Nephron progenitor cell (in vitro differentiated cells): ENCODE measurements at regions not wholly inside any gene's neighbourhood (a gene's known extent, or its start where the extent isn't known, plus 50 kb on each side); places are given as distances from the start of the nearest gene placed in this dataset.

Experiments
- DNase-seq: peaks from one replicate; pipeline ENCODE4 v3.0.0; 2021
- H3K27ac Mint-ChIP-seq: 2 replicates; pipeline ENCODE4 v1.8.0; 2021; ENCODE audit warnings: mild to moderate bottlenecking, moderate library complexity, mixed read lengths
- H3K27me3 Mint-ChIP-seq: 2 replicates; pipeline ENCODE4 v1.8.0; 2021; ENCODE audit warnings: mild to moderate bottlenecking, low read depth, mixed read lengths; ENCODE audit not compliant: poor library complexity
- H3K36me3 Mint-ChIP-seq: 2 replicates; pipeline ENCODE4 v1.8.0; 2021; ENCODE audit warnings: low read depth, mixed read lengths
- H3K4me1 Mint-ChIP-seq: 2 replicates; pipeline ENCODE4 v1.8.0; 2021; ENCODE audit warnings: mixed read lengths
- H3K4me3 Mint-ChIP-seq: 2 replicates; pipeline ENCODE4 v1.8.0; 2021; ENCODE audit warnings: mild to moderate bottlenecking, moderate library complexity, mixed read lengths
- H3K9me3 Mint-ChIP-seq: 2 replicates; pipeline ENCODE4 v1.8.0; 2021; ENCODE audit warnings: mild to moderate bottlenecking, moderate library complexity, mixed read lengths
- TF ChIP-seq, protein P1 (sequence below): fragments of 200-600 bp; sonication (generic); IDR thresholded peaks from 2 replicates; pipeline ENCODE4 v1.5.0; 2021; ENCODE audit warnings: antibody characterized with exemption

DNA sequence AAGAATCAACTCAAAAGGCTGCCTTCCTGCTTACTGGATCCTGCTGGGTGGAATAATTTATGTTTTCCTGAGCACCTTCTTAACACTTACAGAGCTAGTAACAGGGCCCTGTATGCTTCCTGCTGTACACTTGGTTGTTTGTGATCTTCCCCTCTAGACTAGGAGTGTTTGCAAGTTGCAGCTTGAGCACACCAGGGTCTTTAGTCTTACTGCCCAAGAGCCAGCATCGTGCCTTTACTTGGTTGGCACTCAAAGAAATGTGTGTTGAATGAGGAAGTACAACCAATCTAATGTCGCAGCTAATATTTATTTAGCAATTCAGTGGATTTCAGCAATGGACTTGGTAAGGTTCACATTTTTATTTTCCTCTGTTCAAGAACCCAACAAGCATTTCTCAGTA is 57.5 kb upstream of the HAND1 start:
- Mint-ChIP-seq H3K4me1 (no peaks in the 10 kb centered on the region), H3K4me3 (no peak overlapping the region), H3K27me3 (peaks cover 16% of the 10 kb centered on the region), H3K27ac (no peak overlapping the region), H3K9me3 (no peaks in the 10 kb centered on the region), H3K36me3 (no peaks in the 10 kb centered on the region)
- DNase-seq, result no peak
- TF ChIP-seq, protein P1, sequence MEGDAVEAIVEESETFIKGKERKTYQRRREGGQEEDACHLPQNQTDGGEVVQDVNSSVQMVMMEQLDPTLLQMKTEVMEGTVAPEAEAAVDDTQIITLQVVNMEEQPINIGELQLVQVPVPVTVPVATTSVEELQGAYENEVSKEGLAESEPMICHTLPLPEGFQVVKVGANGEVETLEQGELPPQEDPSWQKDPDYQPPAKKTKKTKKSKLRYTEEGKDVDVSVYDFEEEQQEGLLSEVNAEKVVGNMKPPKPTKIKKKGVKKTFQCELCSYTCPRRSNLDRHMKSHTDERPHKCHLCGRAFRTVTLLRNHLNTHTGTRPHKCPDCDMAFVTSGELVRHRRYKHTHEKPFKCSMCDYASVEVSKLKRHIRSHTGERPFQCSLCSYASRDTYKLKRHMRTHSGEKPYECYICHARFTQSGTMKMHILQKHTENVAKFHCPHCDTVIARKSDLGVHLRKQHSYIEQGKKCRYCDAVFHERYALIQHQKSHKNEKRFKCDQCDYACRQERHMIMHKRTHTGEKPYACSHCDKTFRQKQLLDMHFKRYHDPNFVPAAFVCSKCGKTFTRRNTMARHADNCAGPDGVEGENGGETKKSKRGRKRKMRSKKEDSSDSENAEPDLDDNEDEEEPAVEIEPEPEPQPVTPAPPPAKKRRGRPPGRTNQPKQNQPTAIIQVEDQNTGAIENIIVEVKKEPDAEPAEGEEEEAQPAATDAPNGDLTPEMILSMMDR, result no peak

DNA sequence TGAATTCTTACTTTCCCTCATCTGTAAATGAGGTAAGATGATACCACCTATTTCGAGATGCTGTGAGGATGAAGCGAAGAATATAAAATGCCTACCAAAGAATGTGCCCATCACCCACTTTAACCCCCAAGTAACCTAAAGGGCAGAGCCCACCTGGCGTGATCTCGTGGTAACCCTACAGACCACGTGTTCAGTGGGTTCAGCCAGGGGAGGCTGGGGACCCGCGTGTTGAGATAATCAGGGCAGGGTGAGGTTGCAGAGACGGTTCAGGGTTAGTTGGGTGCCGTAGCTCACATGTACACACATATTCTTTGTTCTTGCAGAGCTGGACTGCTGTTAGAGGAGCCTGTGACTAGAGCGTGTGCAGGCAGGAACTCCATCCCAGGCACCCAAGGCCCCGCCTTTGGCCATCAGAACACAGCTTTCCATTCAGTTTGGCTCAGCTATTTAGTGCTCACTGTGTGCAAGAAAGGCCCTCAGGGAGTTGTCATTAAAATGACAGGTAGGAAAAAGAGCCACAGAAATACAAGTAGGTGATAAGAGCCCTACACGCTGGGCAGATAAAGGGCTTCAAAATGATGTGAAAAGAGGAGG is 56.5 kb upstream of the HAND1 start:
- TF ChIP-seq, protein P1, result no peak
- Mint-ChIP-seq H3K4me3 (no peak overlapping the region), H3K27me3 (peaks cover 19% of the 10 kb centered on the region), H3K9me3 (no peaks in the 10 kb centered on the region), H3K4me1 (no peaks in the 10 kb centered on the region), H3K27ac (no peak overlapping the region), H3K36me3 (no peaks in the 10 kb centered on the region)
- no peak for DNase-seq

DNA sequence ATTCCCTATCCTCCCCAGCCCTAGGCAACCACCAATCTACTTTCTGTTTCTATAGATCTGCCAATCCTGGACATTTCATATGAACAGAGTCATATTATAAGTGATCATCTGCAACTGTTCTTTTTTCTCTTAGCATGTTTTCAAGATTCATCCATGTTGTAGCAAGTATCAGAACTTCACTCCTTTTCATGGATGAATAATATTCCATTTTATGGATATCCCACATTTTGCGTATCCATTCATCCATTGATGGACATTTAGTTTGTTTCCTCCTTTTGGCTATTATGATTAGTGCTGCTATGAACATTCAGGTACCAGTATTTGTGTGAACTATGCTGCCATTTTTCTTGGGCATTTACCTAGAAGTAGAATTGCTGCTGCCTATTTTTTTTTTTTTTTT is 51.3 kb upstream of the HAND1 start:
- peaks cover 8% of the 10 kb centered on the region for H3K27me3 Mint-ChIP-seq
- H3K9me3 Mint-ChIP-seq, result no peaks in the 10 kb centered on the region
- no peak for DNase-seq
- no peaks in the 10 kb centered on the region for H3K36me3 Mint-ChIP-seq
- TF ChIP-seq, protein P1, result no peak
- H3K27ac Mint-ChIP-seq, result no peak overlapping the region
- H3K4me3 Mint-ChIP-seq, result no peak overlapping the region
- H3K4me1 Mint-ChIP-seq, result peaks cover 20% of the 10 kb centered on the region

DNA sequence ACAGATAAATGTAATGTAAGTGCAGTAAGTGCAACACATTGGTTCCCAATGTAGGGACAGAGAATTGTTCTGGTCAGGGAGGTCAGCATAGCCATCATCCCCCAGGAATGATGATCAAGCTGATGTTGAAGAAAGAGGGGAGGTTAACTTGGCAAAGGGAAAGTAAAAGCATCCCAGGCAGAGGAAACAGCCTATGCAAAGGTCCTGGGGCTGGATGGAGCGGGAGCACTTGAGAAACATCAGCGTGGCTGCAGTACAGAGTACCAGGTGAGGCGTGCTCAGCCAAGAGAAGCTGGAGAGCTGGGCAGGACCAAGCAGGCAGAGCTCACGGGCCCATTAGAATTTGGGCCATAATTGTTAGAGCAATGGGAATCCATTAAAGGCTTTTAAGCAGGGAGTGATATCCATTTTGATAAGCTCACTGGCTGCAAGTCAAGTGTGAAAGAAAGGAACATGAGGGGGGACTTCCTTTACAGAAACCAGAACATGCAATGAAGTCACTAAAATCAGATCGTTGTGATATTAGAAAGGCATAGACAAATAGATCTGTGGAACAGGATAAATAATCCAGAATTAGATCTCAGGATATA is 50.1 kb upstream of the HAND1 start:
- H3K9me3 Mint-ChIP-seq, result no peaks in the 10 kb centered on the region
- peaks cover 32% of the 10 kb centered on the region for H3K4me1 Mint-ChIP-seq
- DNase-seq, result no peak
- H3K27ac Mint-ChIP-seq, result no peak overlapping the region
- TF ChIP-seq, protein P1, result no peak
- H3K36me3 Mint-ChIP-seq, result no peaks in the 10 kb centered on the region
- H3K27me3 Mint-ChIP-seq, result peaks cover 7% of the 10 kb centered on the region
- no peak overlapping the region for H3K4me3 Mint-ChIP-seq
